ENCODE measurements at regions not wholly inside any gene's neighbourhood (a gene's known extent, or its start where the extent isn't known, plus 50 kb on each side); places are given as distances from the start of the nearest gene placed in this dataset.

- H3K36me3 ChIP-seq, result no peaks in the 10 kb centered on the region
These were observed 140.3 kb upstream of the IRX2 start for GRCh38 chr5:2891781-2892180.

GRCh38 chr5:2890011-2890410 lies 138.5 kb upstream of the IRX2 start:
- Histone ChIP-seq H3K4me1 (no peaks in the 10 kb centered on the region), H3K9ac (no peak overlapping the region), H4K20me1 (no peaks in the 10 kb centered on the region), H3K9me3 (no peaks in the 10 kb centered on the region), H3K36me3 (no peaks in the 10 kb centered on the region), H3K27ac (no peak overlapping the region), H3K4me3 (no peak overlapping the region), H3K27me3 (no peaks in the 10 kb centered on the region), H3K4me2 (no peak overlapping the region)
- no peak for TF ChIP-seq Cebpa-rat (IDR thresholded peaks at IDR 0.05)

More at GRCh38 chr5:2891781-2892180, 140.3 kb upstream of the IRX2 start:
- H3K4me2 ChIP-seq, result no peak overlapping the region
- H3K27ac ChIP-seq, result no peak overlapping the region
- TF ChIP-seq Cebpa-rat (IDR thresholded peaks at IDR 0.05), result no peak
- H3K4me1 ChIP-seq, result no peaks in the 10 kb centered on the region
- no peak overlapping the region for H3K4me3 ChIP-seq
- no peak overlapping the region for H3K9ac ChIP-seq
- H3K9me3 ChIP-seq, result no peaks in the 10 kb centered on the region
- no peaks in the 10 kb centered on the region for H3K27me3 ChIP-seq
- no peaks in the 10 kb centered on the region for H4K20me1 ChIP-seq

- TF ChIP-seq Cebpa-rat (IDR thresholded peaks at IDR 0.05), result no peak
- no peaks in the 10 kb centered on the region for H4K20me1 ChIP-seq
- H3K4me1 ChIP-seq, result no peaks in the 10 kb centered on the region
- no peak overlapping the region for H3K27ac ChIP-seq
- H3K36me3 ChIP-seq, result no peaks in the 10 kb centered on the region
- no peak overlapping the region for H3K4me3 ChIP-seq
- no peak overlapping the region for H3K4me2 ChIP-seq
- no peaks in the 10 kb centered on the region for H3K9me3 ChIP-seq
- H3K9ac ChIP-seq, result no peak overlapping the region
- no peaks in the 10 kb centered on the region for H3K27me3 ChIP-seq
These were observed 137.1 kb upstream of the IRX2 start for GRCh38 chr5:2888520-2889060.

GRCh38 chr5:2887481-2888348 lies 136.2 kb upstream of the IRX2 start:
- Histone ChIP-seq H3K27ac (no peak overlapping the region), H3K27me3 (no peaks in the 10 kb centered on the region), H3K4me2 (no peak overlapping the region), H3K9ac (no peak overlapping the region), H3K4me1 (peaks cover 7% of the 10 kb centered on the region; the same call in 1 of the 2 replicates), H4K20me1 (no peaks in the 10 kb centered on the region), H3K9me3 (no peaks in the 10 kb centered on the region), H3K4me3 (no peak overlapping the region), H3K36me3 (no peaks in the 10 kb centered on the region)
- no peak for TF ChIP-seq Cebpa-rat (IDR thresholded peaks at IDR 0.05)

- H3K36me3 ChIP-seq, result no peaks in the 10 kb centered on the region
- H3K27me3 ChIP-seq, result no peaks in the 10 kb centered on the region
- no peak overlapping the region for H3K9ac ChIP-seq
- H3K27ac ChIP-seq, result no peak overlapping the region
- H4K20me1 ChIP-seq, result no peaks in the 10 kb centered on the region
- H3K4me1 ChIP-seq, result peaks cover 7% of the 10 kb centered on the region; the same call in 1 of the 2 replicates
- no peak for TF ChIP-seq Cebpa-rat (IDR thresholded peaks at IDR 0.05)
- no peak overlapping the region for H3K4me3 ChIP-seq
- H3K9me3 ChIP-seq, result no peaks in the 10 kb centered on the region
- no peak overlapping the region for H3K4me2 ChIP-seq
These were observed 135.1 kb upstream of the IRX2 start for GRCh38 chr5:2886531-2886930.

GRCh38 chr5:2883771-2884170 lies 132.3 kb upstream of the IRX2 start:
- H3K4me1 ChIP-seq, result peaks cover 7% of the 10 kb centered on the region; the same call in 1 of the 2 replicates
- H4K20me1 ChIP-seq, result no peaks in the 10 kb centered on the region
- peaks cover 11% of the 10 kb centered on the region for H3K9me3 ChIP-seq
- H3K27me3 ChIP-seq, result no peaks in the 10 kb centered on the region
- TF ChIP-seq Cebpa-rat (IDR thresholded peaks at IDR 0.05), result no peak
- no peak overlapping the region for H3K9ac ChIP-seq
- no peak overlapping the region for H3K27ac ChIP-seq
- H3K4me2 ChIP-seq, result no peak overlapping the region
- no peaks in the 10 kb centered on the region for H3K36me3 ChIP-seq
- no peak overlapping the region for H3K4me3 ChIP-seq

- Histone ChIP-seq H3K4me3 (no peak overlapping the region), H3K4me2 (no peak overlapping the region), H3K9me3 (peaks cover 25% of the 10 kb centered on the region), H3K4me1 (peaks cover 15% of the 10 kb centered on the region), H4K20me1 (no peaks in the 10 kb centered on the region), H3K9ac (no peak overlapping the region), H3K27me3 (no peaks in the 10 kb centered on the region), H3K36me3 (no peaks in the 10 kb centered on the region), H3K27ac (no peak overlapping the region)
- no peak for TF ChIP-seq Cebpa-rat (IDR thresholded peaks at IDR 0.05)
These were observed 128.2 kb upstream of the IRX2 start for GRCh38 chr5:2879701-2880100.

- H3K4me3 ChIP-seq, result no peak overlapping the region
- H3K9ac ChIP-seq, result no peak overlapping the region
- no peaks in the 10 kb centered on the region for H3K36me3 ChIP-seq
- H3K27ac ChIP-seq, result no peak overlapping the region
- H3K4me2 ChIP-seq, result no peak overlapping the region
- peaks cover 8% of the 10 kb centered on the region for H3K4me1 ChIP-seq
- H4K20me1 ChIP-seq, result no peaks in the 10 kb centered on the region
- no peaks in the 10 kb centered on the region for H3K27me3 ChIP-seq
- TF ChIP-seq Cebpa-rat (IDR thresholded peaks at IDR 0.05), result no peak
- H3K9me3 ChIP-seq, result peaks cover 29% of the 10 kb centered on the region
These were observed 126.0 kb upstream of the IRX2 start for GRCh38 chr5:2877522-2877921.

- no peak for TF ChIP-seq Cebpa-rat (IDR thresholded peaks at IDR 0.05)
- H3K36me3 ChIP-seq, result no peaks in the 10 kb centered on the region
- peaks cover 29% of the 10 kb centered on the region for H3K9me3 ChIP-seq
- H3K4me2 ChIP-seq, result peak overlapping the region; percentile 27
- no peaks in the 10 kb centered on the region for H4K20me1 ChIP-seq
- H3K27ac ChIP-seq, result no peak overlapping the region
- no peak overlapping the region for H3K4me3 ChIP-seq
- H3K9ac ChIP-seq, result no peak overlapping the region
- H3K4me1 ChIP-seq, result peaks cover 8% of the 10 kb centered on the region
- no peaks in the 10 kb centered on the region for H3K27me3 ChIP-seq
These were observed 124.7 kb upstream of the IRX2 start for GRCh38 chr5:2876183-2876582.

- Histone ChIP-seq H3K27ac (no peak overlapping the region), H3K4me3 (no peak overlapping the region)
- no peak for TF ChIP-seq Cebpa-rat (IDR thresholded peaks at IDR 0.05)
These were observed 122.6 kb upstream of the IRX2 start for GRCh38 chr5:2874099-2874498.

More at GRCh38 chr5:2874099-2874498, 122.6 kb upstream of the IRX2 start:
- H3K9ac ChIP-seq, result no peak overlapping the region
- no peak overlapping the region for H3K4me2 ChIP-seq
- no peaks in the 10 kb centered on the region for H3K36me3 ChIP-seq
- peaks cover 19% of the 10 kb centered on the region for H3K9me3 ChIP-seq
- H3K4me1 ChIP-seq, result peaks cover 8% of the 10 kb centered on the region
- H3K27me3 ChIP-seq, result no peaks in the 10 kb centered on the region
- H4K20me1 ChIP-seq, result no peaks in the 10 kb centered on the region

All from BLaER1 (cell line).